HG02870 (cell line): ENCODE measurements at regions not wholly inside any gene's neighbourhood (a gene's known extent, or its start where the extent isn't known, plus 50 kb on each side); places are given as distances from the start of the nearest gene placed in this dataset.
"Not testable (repeated sequence)": the region's sequence is repeated elsewhere in the genome, so short reads cannot be mapped to it uniquely, and the experiment has no call there.

Experiments
- ATAC-seq: cut with Tn5 transposase; IDR thresholded peaks from one replicate; pipeline ENCODE4 v1.9.1; 2021; ENCODE audit warnings: mild to moderate bottlenecking, moderate library complexity; ENCODE audit not compliant: unreplicated experiment

- no peak for ATAC-seq
These were observed 465.9 kb upstream of the ERCC4 start for GRCh38 chr16:13453938-13454553.

- no peak for ATAC-seq
These were observed 456.3 kb upstream of the ERCC4 start for GRCh38 chr16:13463619-13464018.

GRCh38 chr16:13471036-13471435, 448.9 kb upstream of the ERCC4 start:
- ATAC-seq, result no peak

- no peak for ATAC-seq
These were observed 441.0 kb upstream of the ERCC4 start for GRCh38 chr16:13478991-13479390.

- no peak for ATAC-seq
These were observed 440.4 kb upstream of the ERCC4 start for GRCh38 chr16:13479549-13479948.

GRCh38 chr16:13480801-13481200, 439.2 kb upstream of the ERCC4 start:
- ATAC-seq, result no peak

GRCh38 chr16:13483121-13483520, 436.8 kb upstream of the ERCC4 start:
- no peak for ATAC-seq

GRCh38 chr16:13489416-13489815, 430.5 kb upstream of the ERCC4 start:
- ATAC-seq, result not testable (repeated sequence)

- ATAC-seq, result no peak
These were observed 427.9 kb upstream of the ERCC4 start for GRCh38 chr16:13492046-13492445.

GRCh38 chr16:13503960-13504635, 415.9 kb upstream of the ERCC4 start:
- ATAC-seq, result no peak

GRCh38 chr16:13507530-13507929, 412.4 kb upstream of the ERCC4 start:
- no peak for ATAC-seq

- ATAC-seq, result no peak
These were observed 409.4 kb upstream of the ERCC4 start for GRCh38 chr16:13510425-13511151.

GRCh38 chr16:13517841-13518240, 402.1 kb upstream of the ERCC4 start:
- ATAC-seq, result no peak

GRCh38 chr16:13519871-13520270, 400.1 kb upstream of the ERCC4 start:
- ATAC-seq, result no peak

- no peak for ATAC-seq
These were observed 398.6 kb upstream of the ERCC4 start for GRCh38 chr16:13521356-13521755.

GRCh38 chr16:13527332-13527731, 392.6 kb upstream of the ERCC4 start:
- ATAC-seq, result no peak

- no peak for ATAC-seq
These were observed 391.3 kb upstream of the ERCC4 start for GRCh38 chr16:13528691-13529090.

GRCh38 chr16:13529193-13529982, 390.6 kb upstream of the ERCC4 start:
- no peak for ATAC-seq

GRCh38 chr16:13540771-13541170, 379.2 kb upstream of the ERCC4 start:
- ATAC-seq, result no peak

GRCh38 chr16:13542284-13542683, 377.7 kb upstream of the ERCC4 start:
- no peak for ATAC-seq

GRCh38 chr16:13543850-13544249, 376.1 kb upstream of the ERCC4 start:
- ATAC-seq, result no peak
